ENCODE measurements at regions not wholly inside any gene's neighbourhood (a gene's known extent, or its start where the extent isn't known, plus 50 kb on each side); places are given as distances from the start of the nearest gene placed in this dataset.

GRCh38 chr1:96632045-96632664, 89.4 kb upstream of the PTBP2 start (continued):
- TF ChIP-seq BCL6 (CRISPR knock-in tag; IDR thresholded peaks at IDR 0.05) (peak; percentile 85), RXRA (CRISPR knock-in tag; IDR thresholded peaks at IDR 0.05) (no peak; the same call in 1 of the 2 replicates), RFX5 (IDR thresholded peaks at IDR 0.05; ENCODE audit: low read depth, low read length) (no peak), ZNF331 (CRISPR knock-in tag; IDR thresholded peaks at IDR 0.05) (peak; percentile 49; the same call in 1 of the 2 replicates), ARNT (IDR thresholded peaks at IDR 0.05) (no peak), HMG20B (CRISPR knock-in tag; conservative IDR thresholded peaks at IDR 0.05) (peak; percentile 59; the same call in 1 of the 2 replicates), SMARCE1 (IDR thresholded peaks at IDR 0.05; ENCODE audit: borderline replicate concordance) (0 out of 2 replicates have a peak, but pooled peaks have one; percentile 30), PHF8 (CRISPR knock-in tag; IDR thresholded peaks at IDR 0.05) (no peak), ZNF737 (CRISPR knock-in tag; IDR thresholded peaks at IDR 0.05; ENCODE audit: borderline replicate concordance) (no peak), ZNF781 (CRISPR knock-in tag; IDR thresholded peaks at IDR 0.05; ENCODE audit: borderline replicate concordance, not compliant biosample characterization) (no peak), GPN1 (CRISPR knock-in tag; IDR thresholded peaks at IDR 0.05; ENCODE audit: borderline replicate concordance) (no peak), NR1H2 (CRISPR knock-in tag; IDR thresholded peaks at IDR 0.05; ENCODE audit: borderline replicate concordance, low read depth) (no peak), STAT5B (CRISPR knock-in tag; IDR thresholded peaks at IDR 0.05) (no peak), SALL2 (CRISPR knock-in tag; IDR thresholded peaks at IDR 0.05) (no peak), ETV6 (CRISPR knock-in tag; conservative IDR thresholded peaks at IDR 0.05) (no peak), ZNF484 (CRISPR knock-in tag; IDR thresholded peaks at IDR 0.05; ENCODE audit: borderline replicate concordance, low read depth) (no peak), EP300 (IDR thresholded peaks at IDR 0.05; ENCODE audit: low read depth in 2 of 2, low read length in 2 of 2) (peak; percentile 85 to 98), EP300 (CRISPR knock-in tag; IDR thresholded peaks at IDR 0.05; ENCODE audit: borderline replicate concordance) (peak; percentile 90), ZNF546 (CRISPR knock-in tag; conservative IDR thresholded peaks at IDR 0.05) (no peak), ZNF687 (CRISPR knock-in tag; IDR thresholded peaks at IDR 0.05) (no peak), ZNF570 (CRISPR knock-in tag; IDR thresholded peaks at IDR 0.05; ENCODE audit: borderline replicate concordance) (no peak)
- TF ChIP-seq, protein P1, sequence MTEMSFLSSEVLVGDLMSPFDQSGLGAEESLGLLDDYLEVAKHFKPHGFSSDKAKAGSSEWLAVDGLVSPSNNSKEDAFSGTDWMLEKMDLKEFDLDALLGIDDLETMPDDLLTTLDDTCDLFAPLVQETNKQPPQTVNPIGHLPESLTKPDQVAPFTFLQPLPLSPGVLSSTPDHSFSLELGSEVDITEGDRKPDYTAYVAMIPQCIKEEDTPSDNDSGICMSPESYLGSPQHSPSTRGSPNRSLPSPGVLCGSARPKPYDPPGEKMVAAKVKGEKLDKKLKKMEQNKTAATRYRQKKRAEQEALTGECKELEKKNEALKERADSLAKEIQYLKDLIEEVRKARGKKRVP (CRISPR knock-in tag; IDR thresholded peaks at IDR 0.05), result 0 out of 4 replicates have a peak, but pooled peaks of 1 of the 2 experiments have one; percentile 52
- TF ChIP-seq, protein P2, sequence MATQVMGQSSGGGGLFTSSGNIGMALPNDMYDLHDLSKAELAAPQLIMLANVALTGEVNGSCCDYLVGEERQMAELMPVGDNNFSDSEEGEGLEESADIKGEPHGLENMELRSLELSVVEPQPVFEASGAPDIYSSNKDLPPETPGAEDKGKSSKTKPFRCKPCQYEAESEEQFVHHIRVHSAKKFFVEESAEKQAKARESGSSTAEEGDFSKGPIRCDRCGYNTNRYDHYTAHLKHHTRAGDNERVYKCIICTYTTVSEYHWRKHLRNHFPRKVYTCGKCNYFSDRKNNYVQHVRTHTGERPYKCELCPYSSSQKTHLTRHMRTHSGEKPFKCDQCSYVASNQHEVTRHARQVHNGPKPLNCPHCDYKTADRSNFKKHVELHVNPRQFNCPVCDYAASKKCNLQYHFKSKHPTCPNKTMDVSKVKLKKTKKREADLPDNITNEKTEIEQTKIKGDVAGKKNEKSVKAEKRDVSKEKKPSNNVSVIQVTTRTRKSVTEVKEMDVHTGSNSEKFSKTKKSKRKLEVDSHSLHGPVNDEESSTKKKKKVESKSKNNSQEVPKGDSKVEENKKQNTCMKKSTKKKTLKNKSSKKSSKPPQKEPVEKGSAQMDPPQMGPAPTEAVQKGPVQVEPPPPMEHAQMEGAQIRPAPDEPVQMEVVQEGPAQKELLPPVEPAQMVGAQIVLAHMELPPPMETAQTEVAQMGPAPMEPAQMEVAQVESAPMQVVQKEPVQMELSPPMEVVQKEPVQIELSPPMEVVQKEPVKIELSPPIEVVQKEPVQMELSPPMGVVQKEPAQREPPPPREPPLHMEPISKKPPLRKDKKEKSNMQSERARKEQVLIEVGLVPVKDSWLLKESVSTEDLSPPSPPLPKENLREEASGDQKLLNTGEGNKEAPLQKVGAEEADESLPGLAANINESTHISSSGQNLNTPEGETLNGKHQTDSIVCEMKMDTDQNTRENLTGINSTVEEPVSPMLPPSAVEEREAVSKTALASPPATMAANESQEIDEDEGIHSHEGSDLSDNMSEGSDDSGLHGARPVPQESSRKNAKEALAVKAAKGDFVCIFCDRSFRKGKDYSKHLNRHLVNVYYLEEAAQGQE (IDR thresholded peaks at IDR 0.05; ENCODE audit: borderline replicate concordance in 1 of 2, low read depth in 1 of 2, low read length in 2 of 2), result 0 out of 4 replicates have a peak, but pooled peaks of 1 of the 2 experiments have one; percentile 52
